ENCODE measurements at regions not wholly inside any gene's neighbourhood (a gene's known extent, or its start where the extent isn't known, plus 50 kb on each side); places are given as distances from the start of the nearest gene placed in this dataset.

DNA sequence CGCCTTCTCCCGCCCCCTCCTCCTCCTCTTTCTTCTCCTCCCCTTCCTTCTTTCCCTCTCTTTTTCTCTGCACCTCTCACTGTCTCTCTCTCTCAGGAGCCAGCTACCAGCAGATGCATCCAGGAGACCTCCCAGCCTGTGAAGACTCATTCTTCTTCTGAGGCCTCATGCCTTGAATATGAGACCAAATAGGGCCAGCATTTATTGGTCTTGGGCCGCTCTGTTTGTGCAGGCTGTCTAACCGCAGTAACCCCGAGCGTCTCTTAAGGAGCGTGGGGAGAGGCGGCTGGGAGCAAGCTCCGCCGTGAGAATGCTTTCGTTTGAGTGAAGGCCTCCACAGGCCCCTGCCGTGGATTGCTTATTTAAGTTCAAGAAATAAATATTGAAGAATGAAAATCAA is 167.0 kb downstream of the NUFIP1 start:
- peaks cover 18 to 35% of the 10 kb centered on the region in 2 experiments for H3K4me1 ChIP-seq (ENCODE audit: control insufficient read depth in 1 of 2, insufficient read depth in 2 of 2, low read length in 2 of 2)
- H3K9me3 ChIP-seq (ENCODE audit: control insufficient read depth in 1 of 2, insufficient read depth in 1 of 2, low read depth in 1 of 2, low read length in 2 of 2): no peaks in the 10 kb centered on the region
- H3K4me2 ChIP-seq (ENCODE audit: low read length): no peak overlapping the region
- H3K9me2 ChIP-seq (ENCODE audit: insufficient read depth): no peaks in the 10 kb centered on the region
- H3K9ac ChIP-seq (ENCODE audit: low read length): no peak overlapping the region
- ChIA-PET RAD21 (ENCODE audit: low non-redundant PET in 1 of 2, low total read pairs in 2 of 2, uncharacterized antibody in 2 of 2, unreplicated experiment in 2 of 2) (no interaction called here), CTCF (no interaction called here), POLR2A (no interaction called here)
- no peaks in the 10 kb centered on the region for H3K27me3 ChIP-seq (ENCODE audit: insufficient read depth, low read length)
- H2AFZ ChIP-seq (ENCODE audit: low read depth, low read length, poor library complexity, severe bottlenecking): no peak overlapping the region
- no peaks in the 10 kb centered on the region for H3K36me3 ChIP-seq (ENCODE audit: control insufficient read depth in 1 of 2, insufficient read depth in 2 of 2, low read length in 2 of 2)
- H4K20me1 ChIP-seq (ENCODE audit: insufficient read depth): no peaks in the 10 kb centered on the region
- no TSS peak for BruUV-seq (replicated peaks)
- ATAC-seq (no peak), DNase-seq (ENCODE audit: low read depth, low spot score) (no peak)
- no peaks in the 10 kb centered on the region for H3K79me2 ChIP-seq (ENCODE audit: insufficient read depth, low read length)
- TF ChIP-seq SRF (IDR thresholded peaks at IDR 0.05; ENCODE audit: low read depth) (no peak), ZFX (IDR thresholded peaks at IDR 0.05) (no peak), TCF7L2 (IDR thresholded peaks at IDR 0.05; ENCODE audit: borderline replicate concordance, extremely low read depth, insufficient read depth, insufficient read length) (no peak), RAD21 (IDR thresholded peaks at IDR 0.05; ENCODE audit: low read depth) (no peak), CBX3 (IDR thresholded peaks at IDR 0.05; ENCODE audit: low read depth) (no peak), ZNF274 (IDR thresholded peaks at IDR 0.05; ENCODE audit: low read depth, low read length) (no peak), SP1 (IDR thresholded peaks at IDR 0.05; ENCODE audit: low read depth) (no peak), POLR2AphosphoS5 (IDR thresholded peaks at IDR 0.05; ENCODE audit: low read depth, low read length) (no peak), POLR2A (IDR thresholded peaks at IDR 0.05; ENCODE audit: borderline replicate concordance, extremely low read depth, insufficient read depth, insufficient read length) (no peak), CEBPB (IDR thresholded peaks at IDR 0.05; ENCODE audit: low read depth) (no peak), EGR1 (IDR thresholded peaks at IDR 0.05; ENCODE audit: low read depth) (no peak), SIN3A (IDR thresholded peaks at IDR 0.05; ENCODE audit: low read depth) (no peak), FOSL1 (IDR thresholded peaks at IDR 0.05; ENCODE audit: low read depth) (no peak), JUND (IDR thresholded peaks at IDR 0.05) (no peak), ELF1 (IDR thresholded peaks at IDR 0.05; ENCODE audit: borderline replicate concordance, low read depth) (no peak), EZH2phosphoT487 (IDR thresholded peaks at IDR 0.05; ENCODE audit: borderline replicate concordance) (no peak)
- TF ChIP-seq, protein P1, sequence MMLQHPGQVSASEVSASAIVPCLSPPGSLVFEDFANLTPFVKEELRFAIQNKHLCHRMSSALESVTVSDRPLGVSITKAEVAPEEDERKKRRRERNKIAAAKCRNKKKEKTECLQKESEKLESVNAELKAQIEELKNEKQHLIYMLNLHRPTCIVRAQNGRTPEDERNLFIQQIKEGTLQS (IDR thresholded peaks at IDR 0.05): no peak
- TF ChIP-seq, protein P2, sequence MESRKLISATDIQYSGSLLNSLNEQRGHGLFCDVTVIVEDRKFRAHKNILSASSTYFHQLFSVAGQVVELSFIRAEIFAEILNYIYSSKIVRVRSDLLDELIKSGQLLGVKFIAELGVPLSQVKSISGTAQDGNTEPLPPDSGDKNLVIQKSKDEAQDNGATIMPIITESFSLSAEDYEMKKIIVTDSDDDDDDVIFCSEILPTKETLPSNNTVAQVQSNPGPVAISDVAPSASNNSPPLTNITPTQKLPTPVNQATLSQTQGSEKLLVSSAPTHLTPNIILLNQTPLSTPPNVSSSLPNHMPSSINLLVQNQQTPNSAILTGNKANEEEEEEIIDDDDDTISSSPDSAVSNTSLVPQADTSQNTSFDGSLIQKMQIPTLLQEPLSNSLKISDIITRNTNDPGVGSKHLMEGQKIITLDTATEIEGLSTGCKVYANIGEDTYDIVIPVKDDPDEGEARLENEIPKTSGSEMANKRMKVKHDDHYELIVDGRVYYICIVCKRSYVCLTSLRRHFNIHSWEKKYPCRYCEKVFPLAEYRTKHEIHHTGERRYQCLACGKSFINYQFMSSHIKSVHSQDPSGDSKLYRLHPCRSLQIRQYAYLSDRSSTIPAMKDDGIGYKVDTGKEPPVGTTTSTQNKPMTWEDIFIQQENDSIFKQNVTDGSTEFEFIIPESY (IDR thresholded peaks at IDR 0.05; ENCODE audit: extremely low read depth, insufficient replicate concordance, low read length): no peak
- TF ChIP-seq, protein P3, sequence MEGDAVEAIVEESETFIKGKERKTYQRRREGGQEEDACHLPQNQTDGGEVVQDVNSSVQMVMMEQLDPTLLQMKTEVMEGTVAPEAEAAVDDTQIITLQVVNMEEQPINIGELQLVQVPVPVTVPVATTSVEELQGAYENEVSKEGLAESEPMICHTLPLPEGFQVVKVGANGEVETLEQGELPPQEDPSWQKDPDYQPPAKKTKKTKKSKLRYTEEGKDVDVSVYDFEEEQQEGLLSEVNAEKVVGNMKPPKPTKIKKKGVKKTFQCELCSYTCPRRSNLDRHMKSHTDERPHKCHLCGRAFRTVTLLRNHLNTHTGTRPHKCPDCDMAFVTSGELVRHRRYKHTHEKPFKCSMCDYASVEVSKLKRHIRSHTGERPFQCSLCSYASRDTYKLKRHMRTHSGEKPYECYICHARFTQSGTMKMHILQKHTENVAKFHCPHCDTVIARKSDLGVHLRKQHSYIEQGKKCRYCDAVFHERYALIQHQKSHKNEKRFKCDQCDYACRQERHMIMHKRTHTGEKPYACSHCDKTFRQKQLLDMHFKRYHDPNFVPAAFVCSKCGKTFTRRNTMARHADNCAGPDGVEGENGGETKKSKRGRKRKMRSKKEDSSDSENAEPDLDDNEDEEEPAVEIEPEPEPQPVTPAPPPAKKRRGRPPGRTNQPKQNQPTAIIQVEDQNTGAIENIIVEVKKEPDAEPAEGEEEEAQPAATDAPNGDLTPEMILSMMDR (IDR thresholded peaks at IDR 0.05 in 2 of 3, conservative IDR thresholded peaks at IDR 0.05 in 1 of 3; ENCODE audit: borderline replicate concordance in 1 of 3, insufficient read depth in 1 of 3, low read depth in 2 of 3, low read length in 2 of 3): no peak
- TF ChIP-seq, protein P4, sequence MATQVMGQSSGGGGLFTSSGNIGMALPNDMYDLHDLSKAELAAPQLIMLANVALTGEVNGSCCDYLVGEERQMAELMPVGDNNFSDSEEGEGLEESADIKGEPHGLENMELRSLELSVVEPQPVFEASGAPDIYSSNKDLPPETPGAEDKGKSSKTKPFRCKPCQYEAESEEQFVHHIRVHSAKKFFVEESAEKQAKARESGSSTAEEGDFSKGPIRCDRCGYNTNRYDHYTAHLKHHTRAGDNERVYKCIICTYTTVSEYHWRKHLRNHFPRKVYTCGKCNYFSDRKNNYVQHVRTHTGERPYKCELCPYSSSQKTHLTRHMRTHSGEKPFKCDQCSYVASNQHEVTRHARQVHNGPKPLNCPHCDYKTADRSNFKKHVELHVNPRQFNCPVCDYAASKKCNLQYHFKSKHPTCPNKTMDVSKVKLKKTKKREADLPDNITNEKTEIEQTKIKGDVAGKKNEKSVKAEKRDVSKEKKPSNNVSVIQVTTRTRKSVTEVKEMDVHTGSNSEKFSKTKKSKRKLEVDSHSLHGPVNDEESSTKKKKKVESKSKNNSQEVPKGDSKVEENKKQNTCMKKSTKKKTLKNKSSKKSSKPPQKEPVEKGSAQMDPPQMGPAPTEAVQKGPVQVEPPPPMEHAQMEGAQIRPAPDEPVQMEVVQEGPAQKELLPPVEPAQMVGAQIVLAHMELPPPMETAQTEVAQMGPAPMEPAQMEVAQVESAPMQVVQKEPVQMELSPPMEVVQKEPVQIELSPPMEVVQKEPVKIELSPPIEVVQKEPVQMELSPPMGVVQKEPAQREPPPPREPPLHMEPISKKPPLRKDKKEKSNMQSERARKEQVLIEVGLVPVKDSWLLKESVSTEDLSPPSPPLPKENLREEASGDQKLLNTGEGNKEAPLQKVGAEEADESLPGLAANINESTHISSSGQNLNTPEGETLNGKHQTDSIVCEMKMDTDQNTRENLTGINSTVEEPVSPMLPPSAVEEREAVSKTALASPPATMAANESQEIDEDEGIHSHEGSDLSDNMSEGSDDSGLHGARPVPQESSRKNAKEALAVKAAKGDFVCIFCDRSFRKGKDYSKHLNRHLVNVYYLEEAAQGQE (IDR thresholded peaks at IDR 0.05; ENCODE audit: low read depth): no peak
- H3K4me3 ChIP-seq (replicated peaks in 1 of 2; ENCODE audit: low read depth in 1 of 2, low read length in 2 of 2): no peak overlapping the region
- no peak overlapping the region for H3K27ac ChIP-seq (ENCODE audit: low read depth, low read length)
- intact Hi-C loops (cut with micrococcal nuclease): no loop called here

All from HCT116 (cell line).